NCI-H2196 treated with DMSO at 0.1 percent for 48 hours (cell line): ENCODE measurements at regions not wholly inside any gene's neighbourhood (a gene's known extent, or its start where the extent isn't known, plus 50 kb on each side); places are given as distances from the start of the nearest gene placed in this dataset.

ENCODE experiments used
- DNase-seq: peaks from one replicate; lab custom pipeline; 2025; ENCODE audit not compliant: unreplicated experiment; lab: John Stamatoyannopoulos, UW

DNA sequence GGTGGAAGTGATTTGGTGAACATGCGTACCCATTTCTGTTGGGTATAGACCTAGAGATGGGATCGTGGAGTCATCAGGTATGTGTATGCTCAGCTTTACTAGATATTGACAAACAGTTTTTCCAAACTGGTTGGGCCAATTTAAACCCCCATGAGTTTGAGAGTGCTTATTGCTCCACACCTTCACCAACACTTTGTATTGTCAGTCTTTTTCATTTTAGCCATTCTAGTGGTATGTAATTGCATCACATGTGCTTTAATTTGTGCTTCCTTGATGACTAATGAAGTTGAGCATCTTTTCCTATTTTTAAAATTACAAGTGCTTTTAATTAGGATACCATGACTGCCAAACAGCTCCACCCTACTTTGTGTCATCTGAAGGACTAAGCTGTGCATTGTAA, 158.9 kb upstream of the AKIRIN2 start:
- no peak for DNase-seq

DNA sequence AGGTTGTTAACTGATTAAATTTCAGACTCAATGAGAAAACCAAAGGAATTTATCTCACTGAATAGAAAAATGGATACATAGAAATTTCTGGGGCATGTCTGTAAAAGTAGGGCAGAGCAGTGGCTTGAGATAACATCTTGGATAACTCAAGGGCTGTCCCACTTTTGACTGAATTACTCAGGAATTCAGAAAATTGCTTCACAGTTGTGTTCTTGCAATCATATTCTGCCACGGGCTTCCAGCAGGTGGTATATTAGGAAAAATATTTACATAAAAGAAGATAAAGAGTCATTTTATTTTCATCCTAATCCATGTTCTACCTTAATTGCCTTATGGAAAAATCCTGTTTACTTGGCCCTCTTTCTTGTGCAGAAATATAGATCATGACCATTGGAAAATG, 156.4 kb upstream of the AKIRIN2 start:
- no peak for DNase-seq

- DNase-seq: no peak
Observed at GRCh38 chr6:87851674-87852299, 149.8 kb upstream of the AKIRIN2 start.

DNA sequence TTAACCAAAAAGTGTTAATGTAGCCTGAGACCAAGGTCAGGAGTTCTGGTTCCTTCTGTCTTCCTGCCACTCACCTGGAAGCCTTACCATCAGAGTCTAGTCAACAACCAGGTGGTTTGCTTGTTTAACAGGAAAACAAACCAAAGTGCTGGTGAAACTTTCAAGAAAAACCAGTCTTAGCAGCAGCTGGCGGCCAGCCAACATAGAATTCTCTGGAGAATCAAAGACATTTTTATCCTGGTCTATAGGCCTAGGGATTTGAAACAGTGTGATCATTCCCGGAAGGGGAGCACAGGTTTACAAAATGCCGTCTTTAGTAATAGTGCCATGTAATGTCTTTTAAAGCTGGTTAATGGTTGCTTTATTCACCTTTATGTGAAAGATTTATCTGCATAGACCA, 146.6 kb upstream of the AKIRIN2 start:
- DNase-seq: no peak

GRCh38 chr6:87847830-87848210, 145.8 kb upstream of the AKIRIN2 start:
- no peak for DNase-seq

DNA sequence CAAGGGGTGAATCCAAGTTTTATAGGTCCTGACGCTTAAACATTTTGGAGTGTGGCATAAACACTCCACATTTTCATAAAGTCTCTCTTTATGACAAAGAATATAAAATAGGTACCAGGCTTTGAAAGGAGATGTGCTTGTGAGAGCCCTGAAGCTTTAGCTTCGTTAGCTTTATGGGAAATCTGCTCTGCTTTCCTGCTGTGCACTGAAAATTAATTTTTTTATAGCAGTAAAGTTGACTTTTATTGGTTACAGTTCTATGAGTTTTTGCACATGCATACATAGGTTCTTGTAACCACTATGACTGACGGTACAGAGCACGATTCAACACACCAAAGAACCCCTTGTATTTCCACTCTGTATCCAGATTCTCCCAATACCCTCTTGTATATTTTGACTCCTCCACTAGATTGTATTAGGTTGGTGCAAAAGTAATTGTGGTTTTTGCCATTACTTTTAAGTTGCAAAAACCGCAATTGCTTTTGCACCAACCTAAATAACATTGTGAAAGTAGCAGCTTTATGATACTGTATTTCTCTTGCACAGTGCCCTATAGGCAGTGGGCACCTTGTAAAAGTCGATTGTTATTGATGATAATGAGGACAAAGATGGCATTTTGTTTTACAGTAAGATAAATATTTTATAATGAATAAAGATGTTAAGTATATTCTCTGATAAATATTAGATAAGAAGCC, 145.2 kb upstream of the AKIRIN2 start:
- no peak for DNase-seq

DNA sequence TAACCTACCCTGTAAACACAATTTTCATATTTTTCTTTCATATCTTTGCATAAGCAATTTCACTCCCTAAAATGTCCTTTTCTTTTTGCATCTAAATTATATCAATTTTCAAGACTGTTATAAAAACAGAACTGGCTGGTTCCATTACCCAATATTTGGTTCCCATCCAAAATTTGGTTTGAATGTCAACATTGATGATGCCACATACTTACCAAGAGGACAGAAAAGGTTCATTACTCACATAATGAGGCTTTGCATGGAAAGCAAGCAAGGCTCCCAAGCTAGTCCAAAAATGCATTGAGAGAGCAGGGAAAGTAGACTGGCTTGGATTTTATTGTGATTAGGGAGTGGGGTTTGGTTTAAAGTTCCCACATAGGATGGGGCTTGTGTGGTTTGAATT, 144.4 kb upstream of the AKIRIN2 start:
- no peak for DNase-seq

DNA sequence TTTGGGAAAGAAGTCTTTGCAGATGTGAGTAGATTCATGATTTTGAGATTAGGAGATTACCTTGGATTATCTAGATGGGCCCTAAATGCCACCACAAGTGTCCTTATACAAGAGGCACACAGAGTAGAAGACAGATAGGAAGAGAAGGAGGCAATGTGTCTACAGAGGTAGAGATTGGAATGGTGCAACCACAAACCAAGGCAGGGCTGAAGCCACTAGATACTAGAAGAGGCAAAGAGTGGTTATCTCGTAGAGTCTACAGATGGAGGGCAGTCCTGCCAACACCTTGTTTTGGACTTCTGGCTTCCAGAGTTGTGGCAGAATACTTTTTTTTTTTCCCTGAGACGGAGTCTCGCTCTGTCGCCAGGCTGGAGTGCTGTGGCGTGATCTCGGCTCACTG, 138.3 kb upstream of the AKIRIN2 start:
- no peak for DNase-seq

DNA sequence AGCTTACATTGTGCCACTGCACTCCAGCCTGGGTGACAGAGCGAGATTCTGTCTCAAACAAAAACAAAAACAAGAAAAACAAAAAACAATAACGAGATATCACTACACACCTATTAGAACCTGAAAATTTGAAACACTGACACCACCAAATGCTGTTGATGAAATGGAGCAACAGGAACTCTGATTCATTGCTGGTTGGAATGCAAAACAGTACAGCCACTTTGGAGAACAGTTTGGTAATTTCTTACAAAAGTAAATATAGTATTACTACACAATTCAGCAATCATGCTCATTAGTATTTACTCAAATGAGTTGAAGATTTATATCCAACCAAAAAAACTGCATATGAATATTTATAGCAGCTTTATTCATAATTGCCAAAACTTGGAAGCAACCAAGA, 135.8 kb upstream of the AKIRIN2 start:
- no peak for DNase-seq

DNA sequence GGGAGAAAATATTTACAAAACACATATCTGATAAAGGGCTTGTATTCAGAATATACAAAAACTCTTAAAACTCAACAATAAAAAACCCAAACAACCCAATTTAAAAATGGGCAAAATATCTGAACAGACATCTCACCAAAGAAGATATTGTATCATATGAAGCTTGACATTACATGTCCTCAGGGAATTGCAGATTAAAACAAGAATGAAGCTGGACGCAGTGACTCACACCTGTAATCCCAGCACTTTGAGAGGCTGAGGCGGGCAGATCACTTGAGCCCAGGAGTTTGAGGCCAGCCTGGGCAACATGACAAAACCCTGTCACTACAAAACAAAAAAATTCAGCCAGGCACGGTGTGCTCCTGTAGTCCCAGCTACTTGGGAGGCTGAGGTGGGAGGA, 135.4 kb upstream of the AKIRIN2 start:
- DNase-seq: no peak

DNA sequence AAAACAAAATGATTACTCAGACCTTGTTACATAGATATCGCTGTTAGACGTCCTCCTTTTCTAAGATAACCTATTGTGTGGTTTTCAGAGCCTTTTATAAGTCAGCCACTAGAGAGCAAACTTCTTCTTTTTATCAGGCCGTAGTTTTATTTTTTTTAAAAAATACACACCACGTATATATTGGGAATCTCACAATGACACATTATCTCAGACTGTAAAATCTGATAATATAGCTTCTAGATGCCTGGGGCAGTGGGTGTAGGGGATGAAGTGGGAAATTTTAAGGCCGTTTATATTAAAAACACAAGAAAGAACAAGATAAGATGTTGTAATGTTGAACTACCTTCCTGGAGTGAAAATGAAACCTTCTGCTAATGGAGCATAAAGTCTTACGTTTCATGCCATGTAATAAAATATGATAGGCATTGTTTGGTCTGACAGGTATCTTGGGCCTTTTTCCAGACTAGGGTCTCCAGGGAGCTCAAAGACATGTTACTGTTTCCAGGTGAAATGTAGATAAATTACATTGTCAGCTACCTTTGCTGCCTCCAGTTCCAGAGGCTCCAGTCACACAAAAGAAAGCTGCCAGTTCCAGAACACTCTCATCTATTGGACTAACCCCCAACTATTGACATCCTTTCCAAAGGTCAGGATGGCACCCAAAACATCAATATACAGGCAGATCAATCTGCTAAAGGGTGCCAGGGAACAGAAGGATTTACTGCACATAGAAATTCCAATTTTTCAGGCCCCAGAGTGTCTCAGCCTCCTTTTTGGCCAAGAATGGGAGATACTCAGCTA, 130.2 kb upstream of the AKIRIN2 start:
- no peak for DNase-seq

DNA sequence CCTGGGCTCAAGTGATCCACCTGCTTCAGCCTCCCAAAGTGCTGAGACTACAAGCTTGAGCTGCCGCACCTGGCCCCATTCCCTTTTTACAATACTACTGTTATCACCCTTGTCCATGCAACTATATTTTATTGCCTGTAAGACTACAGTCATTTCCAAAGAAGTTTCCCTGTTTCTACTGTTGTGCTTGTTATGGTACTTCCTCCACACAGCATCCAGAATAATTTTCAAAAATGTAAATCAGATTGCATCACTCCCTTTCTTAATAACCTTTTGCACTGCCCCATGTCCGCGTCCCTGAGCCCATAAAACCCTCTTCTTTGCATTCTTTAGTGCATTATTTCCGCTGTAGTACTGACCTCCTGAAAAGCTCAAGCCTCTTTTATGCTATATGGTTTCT, 128.9 kb upstream of the AKIRIN2 start:
- no peak for DNase-seq

- DNase-seq: no peak
Observed at GRCh38 chr6:87829622-87830121, 127.6 kb upstream of the AKIRIN2 start.

- DNase-seq: no peak
Observed at GRCh38 chr6:87828044-87828443, 126.0 kb upstream of the AKIRIN2 start.

DNA sequence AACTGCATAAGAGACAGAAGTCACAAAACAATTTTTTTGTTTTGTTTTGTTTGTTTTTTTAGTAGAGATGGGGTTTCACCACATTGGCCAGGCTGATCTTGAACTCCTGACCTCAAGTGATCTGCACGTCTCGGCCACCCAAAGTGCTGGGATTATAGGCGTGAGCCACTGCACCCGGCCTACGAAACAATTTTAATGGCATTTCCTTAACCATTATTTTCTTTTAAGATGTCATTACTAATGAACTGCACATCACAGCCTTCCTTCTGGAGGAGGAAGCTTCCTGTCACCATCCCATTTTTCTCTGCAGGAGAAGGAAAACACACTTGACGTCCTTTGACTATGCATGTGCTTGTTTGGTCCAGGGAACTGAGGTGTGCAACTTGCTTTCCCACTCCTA, 125.3 kb upstream of the AKIRIN2 start:
- no peak for DNase-seq

- no peak for DNase-seq
Observed at GRCh38 chr6:87826424-87826823, 124.4 kb upstream of the AKIRIN2 start.

- DNase-seq: no peak
Observed at GRCh38 chr6:87825821-87826221, 123.8 kb upstream of the AKIRIN2 start.

GRCh38 chr6:87824958-87825491, 123.0 kb upstream of the AKIRIN2 start:
- no peak for DNase-seq

GRCh38 chr6:87822011-87822410, 120.0 kb upstream of the AKIRIN2 start:
- DNase-seq: no peak

DNA sequence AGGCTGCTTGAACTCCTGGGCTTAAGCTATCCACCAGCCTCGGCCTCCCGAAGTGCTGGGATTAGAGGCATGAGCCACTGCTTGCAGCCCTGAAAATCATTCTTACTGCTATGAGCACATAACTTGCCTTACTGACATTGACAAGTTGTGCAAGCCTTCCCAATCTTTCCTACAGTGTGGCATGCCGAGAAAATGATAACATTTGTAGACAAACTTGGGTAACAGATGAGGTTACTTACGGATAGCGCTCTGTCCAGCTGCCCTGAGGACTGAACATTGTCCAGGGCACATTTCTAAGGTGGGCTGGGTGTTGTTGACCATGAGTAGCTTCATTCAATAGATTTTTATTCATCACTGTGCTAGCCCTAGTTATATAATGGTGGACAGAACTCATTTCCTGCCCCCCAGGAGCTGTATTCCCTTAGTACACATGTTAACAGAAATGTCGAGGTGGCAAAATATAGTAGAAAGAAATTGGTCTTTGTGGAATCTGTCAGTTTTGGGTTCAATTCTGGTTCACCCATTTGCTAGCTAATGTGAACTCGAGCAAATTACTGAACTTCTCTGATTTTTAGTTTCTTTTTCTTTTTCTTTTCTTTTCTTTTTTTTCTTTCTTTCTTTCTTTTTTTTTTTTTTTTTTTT, 118.4 kb upstream of the AKIRIN2 start:
- no peak for DNase-seq

- DNase-seq: no peak
Observed at GRCh38 chr6:87817183-87817582, 115.2 kb upstream of the AKIRIN2 start.
